ENCODE measurements at regions not wholly inside any gene's neighbourhood (a gene's known extent, or its start where the extent isn't known, plus 50 kb on each side); places are given as distances from the start of the nearest gene placed in this dataset.

DNA sequence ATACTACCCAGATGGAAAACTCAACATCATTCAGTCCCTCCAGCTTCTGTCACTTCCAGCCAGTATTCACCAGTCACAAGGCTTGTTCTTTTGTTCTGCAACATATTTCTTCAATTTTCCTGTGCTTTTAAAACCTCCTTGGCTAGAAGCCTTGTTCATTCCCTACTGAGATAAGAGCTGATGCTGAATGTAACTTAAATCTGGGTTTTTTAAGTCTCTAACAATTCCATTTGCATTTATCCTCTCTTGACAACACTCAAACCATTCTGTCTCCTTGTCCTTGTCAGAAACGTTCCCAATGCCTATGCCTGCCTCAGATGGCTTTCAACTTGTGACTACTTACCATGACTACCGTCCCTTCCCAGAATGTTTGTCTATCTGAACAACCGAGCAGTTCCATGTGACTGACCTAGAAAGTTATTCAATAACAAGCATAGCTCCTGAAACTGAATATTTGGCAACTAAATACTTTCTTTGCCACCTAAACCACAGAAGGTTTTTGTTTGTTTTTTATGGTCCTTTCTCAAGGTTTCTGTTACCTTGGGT is 682.9 kb upstream of the GALNTL6 start:
- DNase-seq: no peak

DNA sequence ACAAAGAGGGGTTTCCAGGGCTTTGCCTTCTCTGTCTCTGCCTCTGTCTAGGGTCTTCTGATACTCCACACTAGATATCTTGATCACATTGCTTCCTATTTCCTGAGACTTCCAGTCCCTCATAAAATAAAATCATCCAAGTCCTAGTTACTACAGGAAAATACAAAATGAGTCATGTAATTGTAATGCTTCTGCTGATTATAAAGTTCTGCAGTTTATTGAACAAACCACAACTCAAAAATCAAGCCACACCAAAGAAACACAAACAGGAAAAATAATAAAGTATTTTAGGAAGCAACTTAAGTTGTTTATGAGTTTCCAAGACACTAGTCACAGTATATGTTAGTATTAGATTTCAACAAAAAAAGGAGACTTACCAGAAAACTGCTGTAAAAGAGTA is 695.1 kb upstream of the GALNTL6 start:
- no peak for DNase-seq

DNA sequence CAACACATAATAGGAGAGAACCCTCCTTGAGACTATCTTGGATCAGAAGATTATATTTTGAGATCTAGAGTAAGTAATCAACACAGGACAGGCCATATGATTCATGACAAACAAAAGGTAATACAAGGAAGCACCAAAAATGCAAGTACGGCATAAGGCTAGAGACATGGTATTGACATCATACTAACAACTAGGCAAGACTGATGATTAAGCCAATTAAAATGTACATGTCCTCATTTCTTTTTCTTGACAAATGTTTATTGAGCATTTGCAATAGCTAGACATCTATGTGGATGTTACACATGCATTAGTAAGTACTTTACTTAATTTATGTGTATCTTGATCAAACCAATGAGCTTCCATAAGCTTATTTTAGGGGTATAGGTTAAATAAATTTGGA is 695.7 kb upstream of the GALNTL6 start:
- no peak for DNase-seq

DNA sequence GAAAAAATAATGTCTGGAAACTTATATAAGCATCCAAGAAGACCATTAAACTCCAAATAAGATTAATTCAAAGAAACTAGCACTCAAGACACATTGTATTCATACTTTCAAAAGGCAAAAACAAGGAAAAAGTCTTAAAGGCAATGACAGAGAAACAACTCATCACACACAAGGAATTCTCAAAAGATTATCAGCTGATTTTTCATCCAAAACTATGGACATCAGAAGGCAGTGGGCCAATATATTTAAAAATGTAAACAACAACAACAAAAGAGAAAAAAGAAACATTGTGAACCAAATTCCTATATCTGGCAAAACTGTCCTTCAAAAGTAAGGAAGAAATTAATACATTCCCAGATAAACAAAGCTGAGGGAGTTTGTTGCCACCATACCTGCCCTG is 711.4 kb upstream of the GALNTL6 start:
- no peak for DNase-seq

DNA sequence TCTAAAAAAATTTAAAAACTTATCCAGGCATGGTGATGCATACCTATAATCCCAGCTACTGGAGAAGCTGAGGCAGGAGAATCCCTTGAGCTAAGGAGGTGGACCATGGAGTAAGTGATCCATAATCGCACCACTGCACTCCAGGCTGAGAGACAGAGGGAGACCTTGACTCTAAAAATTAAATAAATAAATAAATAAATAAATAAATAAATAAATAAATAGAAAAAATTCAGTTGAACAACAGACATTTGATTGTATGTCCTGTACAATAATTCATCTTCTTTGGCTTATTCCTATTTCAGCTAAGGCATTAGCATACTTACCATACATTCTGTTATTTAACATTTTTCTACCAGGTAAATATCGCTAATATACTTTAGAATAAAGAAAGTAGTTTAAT is 726.1 kb upstream of the GALNTL6 start:
- DNase-seq: no peak

DNA sequence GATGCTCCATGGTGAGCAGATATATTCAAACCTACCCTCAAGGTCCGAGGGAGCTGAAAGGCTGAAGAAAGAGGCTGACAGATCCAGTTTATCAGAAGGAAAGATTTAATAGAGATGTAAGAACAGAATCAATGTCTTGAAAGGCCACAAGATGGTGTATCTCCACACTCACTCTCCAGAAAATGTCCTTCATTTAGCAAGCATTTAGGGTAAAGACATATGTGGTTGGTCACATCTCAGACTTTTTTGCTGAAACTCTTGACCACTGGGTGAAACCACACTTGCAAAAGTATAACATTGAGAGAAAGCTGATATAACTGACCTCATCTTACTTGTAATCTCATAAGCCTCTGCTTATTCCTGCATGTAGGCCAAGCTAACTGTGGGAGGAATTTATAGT is 745.8 kb upstream of the GALNTL6 start:
- no peak for DNase-seq

DNA sequence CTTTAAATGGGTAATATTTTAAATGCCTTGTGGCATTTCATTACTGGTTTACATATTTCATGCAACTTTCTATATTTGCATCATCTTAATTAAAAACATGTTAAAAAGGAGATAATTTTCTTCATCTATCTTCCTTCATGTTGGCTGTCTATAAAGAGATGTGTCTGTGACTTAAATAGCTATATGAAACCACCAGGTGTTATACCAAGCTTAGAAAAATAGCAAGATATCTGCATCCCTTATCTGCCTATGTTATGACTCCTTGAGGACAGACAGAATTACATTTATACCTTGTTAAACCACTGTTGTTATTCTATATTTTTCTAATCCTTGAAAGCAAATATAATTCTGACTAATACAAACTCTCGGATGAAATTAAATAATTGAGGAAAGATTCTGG is 763.8 kb upstream of the GALNTL6 start:
- no peak for DNase-seq

DNA sequence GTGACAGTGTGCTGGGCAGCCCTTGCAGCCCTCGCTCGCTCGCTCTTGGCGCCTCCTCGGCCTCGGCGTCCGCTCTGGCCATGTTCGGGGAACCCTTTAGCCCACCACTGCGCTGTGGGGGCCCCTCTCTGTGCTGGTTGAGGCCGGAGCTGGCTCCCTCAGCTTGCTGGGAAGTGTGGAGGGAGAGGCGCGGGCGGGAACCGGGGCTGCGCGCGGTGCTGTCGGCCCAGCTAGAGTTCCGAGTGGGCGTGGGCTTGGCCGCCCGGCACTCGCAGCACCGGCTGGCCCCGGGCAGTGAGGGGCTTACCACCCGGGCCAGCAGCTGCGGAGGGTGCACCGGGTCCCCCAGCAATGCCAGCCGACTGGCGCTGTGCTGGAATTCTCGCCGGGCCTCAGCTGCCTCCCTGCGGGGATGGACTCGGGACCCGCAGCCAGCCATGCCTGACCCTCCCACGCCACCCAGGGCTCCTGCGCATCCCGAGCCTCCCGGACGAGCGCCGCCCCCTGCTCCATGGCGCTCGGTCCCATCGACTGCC is 770.1 kb upstream of the GALNTL6 start:
- DNase-seq: no peak

DNA sequence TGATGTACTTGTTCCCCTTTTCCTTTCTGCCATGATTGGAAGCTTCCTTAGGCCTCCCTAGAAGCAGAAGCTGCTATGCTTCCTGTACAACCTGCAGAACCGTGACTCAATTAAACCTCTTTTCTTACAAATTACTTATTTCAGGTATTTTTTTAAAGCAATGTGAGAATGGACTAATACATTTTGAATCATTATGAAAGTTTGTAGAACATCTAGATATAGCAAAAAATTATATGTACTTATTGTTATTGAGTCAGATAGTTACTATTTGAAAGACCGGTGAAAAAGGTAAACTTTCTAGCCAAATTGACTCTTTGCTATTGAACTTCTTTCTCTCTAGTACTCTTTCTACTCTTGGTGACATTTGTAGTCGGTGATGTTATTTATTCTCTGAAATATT is 777.3 kb upstream of the GALNTL6 start:
- no peak for DNase-seq

DNA sequence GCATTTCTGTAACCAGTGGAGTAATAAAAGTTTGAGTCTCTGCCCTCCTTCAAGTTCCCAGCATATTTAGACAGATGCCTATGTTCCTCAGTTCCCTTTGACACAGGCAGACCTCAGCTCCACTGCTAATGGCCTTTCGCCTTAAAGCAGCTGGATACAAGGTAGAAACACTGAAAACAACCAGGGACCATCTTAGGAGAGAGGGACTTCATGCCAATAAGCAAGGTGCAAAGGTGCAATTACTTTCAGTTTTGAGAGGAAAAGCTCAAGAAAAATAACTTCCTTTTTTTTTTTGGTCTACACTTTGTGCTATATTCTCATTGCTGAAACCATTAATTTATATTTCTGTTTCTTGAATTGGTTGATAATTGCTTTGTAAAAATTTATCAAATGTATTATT is 781.9 kb upstream of the GALNTL6 start:
- no peak for DNase-seq

DNA sequence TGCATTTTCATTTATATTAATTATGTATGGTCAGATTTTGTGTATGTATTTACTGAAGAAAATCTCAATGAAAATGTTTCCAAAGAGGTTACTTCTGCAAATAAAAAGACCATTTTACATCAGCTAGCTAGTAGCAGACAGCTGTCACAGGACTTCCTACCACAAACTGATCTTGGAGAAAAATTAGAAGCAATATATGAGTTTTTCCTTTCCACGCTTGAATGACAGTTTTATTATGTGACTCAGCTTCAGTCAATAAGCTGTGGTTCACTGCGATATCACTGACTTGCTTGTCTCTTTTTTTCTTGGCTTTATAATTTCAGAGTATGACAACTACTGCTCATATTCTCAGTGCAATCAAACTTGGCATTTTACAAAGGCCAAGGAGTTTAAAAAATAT is 787.4 kb upstream of the GALNTL6 start:
- no peak for DNase-seq

DNA sequence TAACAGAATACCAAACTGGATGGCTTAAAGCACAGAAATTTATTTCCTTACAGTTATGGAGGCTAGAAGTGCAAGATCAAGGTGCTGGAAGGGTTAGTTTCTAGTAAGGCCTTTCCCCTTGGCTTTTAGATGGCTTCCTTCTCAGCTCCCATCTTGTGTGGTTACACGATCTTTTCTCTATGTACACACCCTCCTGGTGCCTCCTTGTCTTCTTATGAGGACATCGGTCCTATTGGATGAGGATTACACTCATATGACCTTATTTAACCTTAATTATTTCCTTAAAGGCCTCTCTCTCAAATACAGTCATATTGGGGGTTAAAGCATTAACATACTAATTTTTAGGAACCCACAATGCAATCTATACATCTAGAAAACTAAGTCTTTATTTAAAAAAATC is 787.9 kb upstream of the GALNTL6 start:
- no peak for DNase-seq

DNA sequence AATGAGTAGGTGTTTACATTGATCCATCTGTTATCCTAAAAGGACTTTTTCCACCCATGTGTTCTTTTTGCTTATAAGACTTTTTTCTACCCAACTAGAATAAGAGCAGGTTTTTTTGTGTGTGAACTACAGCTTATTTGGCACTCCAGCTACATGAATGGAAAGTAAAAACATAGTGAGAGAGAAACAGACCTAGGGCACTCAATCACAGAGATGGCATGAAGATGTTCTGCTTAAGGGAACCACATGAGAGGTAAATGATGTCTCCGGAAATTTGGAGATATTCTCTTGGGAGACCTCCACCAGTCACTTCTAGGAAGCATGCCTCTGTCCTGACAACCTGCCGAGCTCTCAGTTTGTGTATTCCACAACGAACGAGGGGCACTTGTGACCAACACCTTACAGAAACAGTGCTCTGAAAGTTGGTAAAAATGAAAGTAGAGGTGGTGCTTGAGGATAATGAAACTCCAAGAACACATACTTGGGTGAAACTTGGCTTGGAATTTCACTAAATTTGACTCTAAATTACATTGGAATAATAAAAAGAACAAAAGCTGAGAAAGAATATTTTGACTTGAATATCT is 788.4 kb upstream of the GALNTL6 start:
- DNase-seq: no peak

DNA sequence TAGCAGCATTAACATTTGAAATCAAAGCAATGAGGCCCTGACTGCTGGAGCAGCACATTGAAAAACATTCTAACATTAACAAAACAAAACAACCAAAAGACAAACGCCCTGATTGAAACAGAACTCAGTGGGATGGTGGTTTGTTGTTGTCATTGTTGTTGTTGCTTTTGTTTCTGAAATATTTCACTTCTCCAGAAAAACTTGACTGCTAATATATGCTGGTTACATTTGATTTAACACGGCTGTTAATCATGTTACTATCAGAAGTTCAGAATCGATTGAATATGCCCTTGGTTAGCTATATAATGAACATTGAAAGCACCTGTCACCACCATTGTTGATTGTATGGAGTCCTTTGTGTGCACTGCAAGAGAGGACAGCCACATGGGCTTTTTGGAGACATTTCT is 790.4 kb upstream of the GALNTL6 start:
- no peak for DNase-seq

DNA sequence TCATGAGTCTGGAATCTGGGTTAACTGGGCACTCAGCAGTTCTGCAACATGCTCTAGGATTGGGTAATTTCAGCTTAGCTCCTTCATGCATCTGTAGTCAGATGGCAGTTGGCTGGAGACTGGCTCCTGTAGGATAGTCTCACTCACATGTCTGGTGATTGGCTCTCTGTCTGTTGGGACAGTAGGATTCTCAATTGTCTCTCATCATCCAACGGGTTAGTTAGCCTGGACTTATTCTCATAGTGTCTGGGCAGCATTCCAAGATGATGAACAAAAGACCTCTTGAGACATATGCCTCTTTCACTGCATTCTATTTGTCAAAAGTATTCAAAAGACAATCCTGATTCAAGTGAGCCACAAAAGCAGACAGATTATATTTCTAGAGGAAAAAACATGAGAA is 795.6 kb upstream of the GALNTL6 start:
- DNase-seq: no peak

DNA sequence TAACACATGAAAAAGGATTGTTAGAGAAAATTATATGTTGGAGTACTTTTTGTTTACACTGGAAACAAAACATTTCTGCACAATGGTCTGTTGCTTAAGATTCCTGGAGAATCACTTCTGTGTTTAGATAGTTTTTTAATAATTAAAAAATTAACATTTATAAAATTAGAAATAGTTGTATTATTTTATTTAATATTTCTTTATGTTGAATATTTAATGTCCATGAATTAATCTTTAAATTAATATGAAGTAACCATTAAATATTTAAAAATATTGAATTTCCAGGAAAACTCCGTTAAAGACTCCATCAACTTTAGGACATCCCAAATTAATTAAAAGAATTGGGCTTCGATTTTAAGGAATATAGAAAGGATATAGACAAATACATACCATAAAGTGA is 797.1 kb upstream of the GALNTL6 start:
- DNase-seq: no peak

DNA sequence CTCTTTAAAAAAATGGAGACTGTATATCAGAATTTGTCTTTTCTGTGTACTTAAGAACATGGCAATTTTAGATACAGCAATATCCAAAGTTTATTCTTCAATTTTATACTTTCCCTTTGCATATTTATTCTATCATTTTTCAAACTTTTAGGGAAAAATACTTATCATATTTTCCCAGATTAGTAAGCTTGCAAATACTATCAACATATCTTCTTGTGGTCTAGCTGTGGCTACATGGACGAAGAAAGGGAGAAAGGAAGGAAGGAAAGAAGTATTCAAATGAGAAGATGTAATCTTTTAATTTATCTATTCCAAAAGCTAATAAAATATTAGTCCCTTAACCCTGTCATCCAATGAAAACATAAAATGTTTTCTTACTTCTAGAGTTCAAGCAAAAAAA is 797.8 kb upstream of the GALNTL6 start:
- DNase-seq: no peak

DNA sequence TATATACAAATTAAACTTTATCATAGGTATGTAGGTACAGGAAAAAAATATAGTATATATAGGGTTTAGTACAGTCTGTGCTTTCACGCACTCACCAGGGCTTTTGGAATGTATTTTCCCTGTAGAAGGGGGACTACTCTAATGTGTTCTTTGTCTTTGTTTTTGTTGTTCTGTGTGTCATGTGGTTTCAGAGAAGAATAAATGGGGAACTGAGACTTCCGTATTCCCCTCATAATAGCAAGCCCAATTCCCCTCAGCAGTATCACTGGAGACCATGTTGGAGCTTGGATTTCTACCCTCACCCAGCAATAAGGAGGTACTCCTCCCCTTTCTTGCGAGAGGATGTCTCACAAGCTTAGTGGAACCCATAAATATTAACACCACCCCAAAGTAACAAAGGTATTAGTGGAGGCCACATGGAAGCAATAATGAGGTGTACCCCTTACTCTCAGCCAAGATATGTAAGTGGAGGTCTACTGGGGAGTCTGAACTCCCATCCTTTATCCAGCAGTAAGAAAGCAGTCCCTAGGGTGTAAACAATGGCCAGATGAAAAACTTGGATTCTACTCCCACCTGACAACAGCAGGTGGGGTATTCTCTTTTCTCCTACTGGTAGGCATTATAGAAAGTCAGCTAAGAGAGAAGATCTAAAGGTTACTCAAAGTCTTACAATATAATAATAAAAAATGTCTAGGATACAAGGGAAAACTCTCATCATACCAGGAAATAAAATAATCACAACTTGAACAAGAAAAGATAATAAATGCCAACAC is 805.4 kb upstream of the GALNTL6 start:
- peak; percentile 3 for DNase-seq

DNA sequence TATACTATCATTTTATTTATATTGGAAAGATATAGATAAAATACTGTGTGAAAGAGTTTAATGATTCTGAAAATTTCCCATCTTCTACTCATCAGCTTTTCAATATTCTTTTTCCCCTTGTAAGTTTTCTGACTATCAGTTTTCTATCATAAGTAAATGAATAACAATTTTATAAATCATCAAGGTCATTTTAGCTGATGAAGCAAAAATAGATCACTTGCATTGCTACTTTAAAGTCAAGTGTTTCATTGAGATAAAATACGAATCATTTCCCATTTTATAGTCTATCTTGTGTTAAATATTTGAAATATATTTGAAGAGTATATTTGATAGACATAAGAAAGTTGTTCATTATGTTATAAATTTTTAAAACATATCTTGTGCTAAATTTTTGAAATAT is 811.0 kb upstream of the GALNTL6 start:
- no peak for DNase-seq

DNA sequence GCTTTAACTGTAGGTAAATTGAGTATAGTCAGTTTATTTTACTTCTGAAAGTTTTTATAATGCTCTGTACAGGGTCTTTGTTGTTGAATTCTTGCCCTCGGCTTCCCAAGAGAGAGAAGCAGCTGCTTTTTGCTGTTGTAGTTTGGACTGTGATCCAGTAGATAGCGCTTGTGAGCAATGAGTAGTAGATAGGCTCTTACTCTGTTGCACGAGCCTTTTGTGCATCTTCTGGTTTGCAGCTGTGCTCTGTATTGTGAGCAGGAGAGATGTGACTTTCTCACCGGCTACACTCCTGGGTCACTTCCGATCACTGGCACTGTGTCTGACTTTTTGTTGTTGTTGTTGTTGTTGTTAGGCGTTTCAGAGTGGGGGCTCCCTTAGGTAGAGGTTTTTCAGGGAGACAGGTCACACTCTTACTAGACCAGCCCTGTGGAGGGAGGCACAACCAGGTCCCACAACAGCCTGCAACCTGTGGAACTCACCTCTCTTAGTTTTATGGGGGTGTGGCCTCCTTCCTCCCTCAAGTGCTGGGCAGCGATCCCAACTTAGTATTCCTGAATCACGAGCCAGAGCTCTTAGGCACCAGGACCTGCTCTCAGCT is 822.1 kb upstream of the GALNTL6 start:
- peak; percentile 32 for DNase-seq

DNA sequence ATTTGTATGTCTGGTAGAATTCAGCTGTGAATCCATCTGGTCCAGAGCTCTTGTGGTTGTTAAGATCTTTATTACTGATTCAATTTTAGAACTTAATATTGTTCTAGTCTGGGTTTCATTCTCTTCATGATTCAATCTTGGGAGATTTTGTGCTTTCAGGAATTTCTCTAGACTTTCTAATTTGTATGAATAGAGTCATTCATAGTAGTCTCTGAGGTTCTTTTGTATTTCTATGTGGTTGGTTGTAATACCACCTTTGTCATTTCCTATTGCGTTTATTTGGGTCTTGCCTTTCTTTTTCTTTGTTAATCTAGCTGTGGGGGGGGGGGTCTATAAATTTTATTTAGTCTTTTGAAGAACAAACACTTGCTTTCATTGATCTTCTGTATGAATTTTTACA is 824.8 kb upstream of the GALNTL6 start:
- DNase-seq: no peak

DNA sequence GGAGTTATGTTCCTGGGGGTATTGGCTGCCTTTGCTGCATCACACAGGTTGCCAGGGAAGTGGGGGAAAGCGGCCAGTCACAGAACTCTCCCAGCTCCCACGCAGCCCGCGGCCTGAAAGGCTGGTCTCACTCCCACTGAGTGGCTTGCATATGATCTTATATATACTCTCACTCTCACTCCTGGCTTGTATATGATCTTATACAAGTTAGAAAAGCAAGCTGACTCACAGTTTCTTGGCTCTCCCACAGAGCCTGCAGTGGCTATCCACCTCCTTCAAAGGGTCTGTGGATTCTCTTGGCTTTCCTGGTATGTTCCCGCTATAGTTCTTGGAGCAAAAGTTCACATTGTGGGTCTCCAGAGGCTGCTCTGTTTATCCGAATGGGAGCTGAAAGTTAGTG is 833.5 kb upstream of the GALNTL6 start:
- no peak for DNase-seq

DNA sequence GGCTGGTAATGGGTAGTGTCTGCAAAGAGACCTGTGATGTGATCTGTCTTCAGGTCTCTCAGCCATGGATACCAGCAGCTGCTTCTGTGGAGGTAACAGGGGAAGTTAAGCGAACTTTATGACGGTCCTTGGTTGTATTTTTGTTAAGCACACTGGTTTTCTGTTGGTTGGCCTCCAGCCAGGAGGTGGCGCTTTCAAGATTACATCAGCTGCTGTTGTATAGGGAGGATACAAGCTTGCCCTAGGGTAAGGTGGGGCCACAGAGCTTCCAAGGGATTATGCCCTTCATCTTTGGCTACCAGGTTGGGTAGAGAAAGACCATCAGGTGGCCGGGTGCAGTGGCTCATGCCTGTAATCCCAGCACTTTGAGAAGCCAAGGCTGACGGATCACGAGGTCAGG is 834.2 kb upstream of the GALNTL6 start:
- DNase-seq: no peak

DNA sequence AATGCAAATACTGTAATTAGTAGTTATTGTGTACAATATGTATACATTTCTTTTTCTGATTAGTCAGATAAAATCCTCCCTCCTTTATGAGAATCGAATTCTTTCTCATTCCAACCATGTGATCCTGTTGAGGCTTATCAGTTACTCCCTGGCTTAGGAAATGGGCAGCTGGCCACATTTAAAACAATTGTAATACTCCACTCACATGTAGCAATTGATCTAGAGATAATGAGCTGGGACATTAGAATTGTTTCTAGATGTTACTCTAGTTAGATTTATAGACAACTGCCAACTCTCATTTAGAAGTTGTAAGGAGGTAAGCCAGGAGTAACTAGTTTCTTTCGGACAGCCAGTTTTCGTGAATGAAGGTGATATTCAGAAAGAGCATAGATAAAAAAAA is 859.3 kb upstream of the AADAT start:
- DNase-seq: no peak
